ENCODE measurements at regions not wholly inside any gene's neighbourhood (a gene's known extent, or its start where the extent isn't known, plus 50 kb on each side); places are given as distances from the start of the nearest gene placed in this dataset.

DNA sequence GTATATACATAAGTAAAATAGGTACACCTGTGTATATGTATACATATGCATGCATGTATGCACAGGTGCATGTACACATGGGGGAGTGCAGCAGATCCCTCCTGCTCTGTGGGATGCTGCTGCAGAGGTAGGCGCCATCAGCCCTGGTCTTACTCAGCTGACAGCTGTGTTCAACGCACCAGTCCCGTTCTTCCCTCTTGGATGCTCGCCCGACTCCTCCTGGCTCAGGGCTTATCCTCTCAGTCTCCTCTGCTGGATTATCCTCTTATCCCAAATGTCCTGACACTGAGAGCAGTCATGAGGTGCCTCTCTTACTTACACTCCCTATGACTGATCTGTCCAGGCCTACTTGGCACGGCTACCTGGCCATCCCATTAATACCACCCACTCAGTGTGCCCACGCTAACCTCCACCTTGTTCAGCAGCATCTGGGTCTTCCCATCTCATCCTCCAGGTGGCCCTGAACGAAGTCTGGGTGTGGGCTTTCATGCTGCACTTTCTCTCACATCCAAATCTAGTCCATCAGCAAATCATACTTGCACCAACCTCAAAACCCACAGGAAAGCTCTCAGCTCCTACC lies 357.1 kb downstream of the TCERG1L start:
- TF ChIP-seq, protein P1, sequence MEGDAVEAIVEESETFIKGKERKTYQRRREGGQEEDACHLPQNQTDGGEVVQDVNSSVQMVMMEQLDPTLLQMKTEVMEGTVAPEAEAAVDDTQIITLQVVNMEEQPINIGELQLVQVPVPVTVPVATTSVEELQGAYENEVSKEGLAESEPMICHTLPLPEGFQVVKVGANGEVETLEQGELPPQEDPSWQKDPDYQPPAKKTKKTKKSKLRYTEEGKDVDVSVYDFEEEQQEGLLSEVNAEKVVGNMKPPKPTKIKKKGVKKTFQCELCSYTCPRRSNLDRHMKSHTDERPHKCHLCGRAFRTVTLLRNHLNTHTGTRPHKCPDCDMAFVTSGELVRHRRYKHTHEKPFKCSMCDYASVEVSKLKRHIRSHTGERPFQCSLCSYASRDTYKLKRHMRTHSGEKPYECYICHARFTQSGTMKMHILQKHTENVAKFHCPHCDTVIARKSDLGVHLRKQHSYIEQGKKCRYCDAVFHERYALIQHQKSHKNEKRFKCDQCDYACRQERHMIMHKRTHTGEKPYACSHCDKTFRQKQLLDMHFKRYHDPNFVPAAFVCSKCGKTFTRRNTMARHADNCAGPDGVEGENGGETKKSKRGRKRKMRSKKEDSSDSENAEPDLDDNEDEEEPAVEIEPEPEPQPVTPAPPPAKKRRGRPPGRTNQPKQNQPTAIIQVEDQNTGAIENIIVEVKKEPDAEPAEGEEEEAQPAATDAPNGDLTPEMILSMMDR (IDR thresholded peaks at IDR 0.05) = no peak
- no peak for TF ChIP-seq POLR2A (IDR thresholded peaks at IDR 0.05)
